CD8-positive, alpha-beta memory T cell (primary cell): ENCODE measurements at regions not wholly inside any gene's neighbourhood (a gene's known extent, or its start where the extent isn't known, plus 50 kb on each side); places are given as distances from the start of the nearest gene placed in this dataset.

Source experiments
- CTCF ChIA-PET: fragments of 350-600 bp; sonication (Branson Sonifier 250); formaldehyde crosslinking; loops from one replicate; lab custom pipeline; 2021; ENCODE audit warnings: antibody characterized with exemption; lab: Charles Lee
- POLR2A ChIA-PET: fragments of 350-600 bp; sonication (Branson Sonifier 250); formaldehyde crosslinking; loops from one replicate; lab custom pipeline; 2021; ENCODE audit warnings: antibody characterized with exemption; lab: Charles Lee
- DNase-seq, 5 donors: peaks; one replicate each; pipeline versions ENCODE4 v3.0.0 to v3.0.0-alpha.2; 2020 to 2022; ENCODE audit warnings: mixed read lengths in 1 of 5
- H3K27ac ChIP-seq: one replicate; pipeline ENCODE4 v1.7.0; 2013; ENCODE audit warnings: low read depth, mild to moderate bottlenecking, low read length, moderate library complexity
- H3K27me3 ChIP-seq: 2 replicates; pipeline ENCODE4 v1.7.0; 2013; ENCODE audit warnings: low read length, mild to moderate bottlenecking; ENCODE audit not compliant: insufficient read depth, poor library complexity, severe bottlenecking
- H3K36me3 ChIP-seq: 2 replicates; pipeline ENCODE4 v1.7.0; 2013; ENCODE audit warnings: mild to moderate bottlenecking, low read length, moderate library complexity; ENCODE audit not compliant: insufficient read depth
- H3K4me1 ChIP-seq: 2 replicates; pipeline ENCODE4 v1.7.0; 2013; ENCODE audit warnings: mild to moderate bottlenecking, low read length, moderate library complexity; ENCODE audit not compliant: insufficient read depth
- H3K4me3 ChIP-seq: 2 replicates; pipeline ENCODE4 v1.7.0; 2013; ENCODE audit warnings: mild to moderate bottlenecking, low read length
- H3K9me3 ChIP-seq: 2 replicates; pipeline ENCODE4 v1.7.0; 2013; ENCODE audit warnings: mild to moderate bottlenecking, low read length
- H3K27ac Mint-ChIP-seq, 8 donors: one replicate each; pipeline ENCODE4 v1.8.0; 2020 to 2021; ENCODE audit warnings: mixed read lengths in 8 of 8, mild to moderate bottlenecking in 6 of 8, inconsistent platforms in 3 of 8, moderate library complexity in 3 of 8
- H3K27me3 Mint-ChIP-seq, 2 donors: one replicate each; pipeline ENCODE4 v1.8.0; 2020 to 2021; ENCODE audit warnings: mixed read lengths in 2 of 2, mild to moderate bottlenecking in 1 of 2, moderate library complexity in 1 of 2
- H3K36me3 Mint-ChIP-seq, 3 donors: one replicate each; pipeline ENCODE4 v1.8.0; 2020 to 2021; ENCODE audit warnings: mixed read lengths in 3 of 3, inconsistent platforms in 1 of 3, mild to moderate bottlenecking in 1 of 3
- H3K4me1 Mint-ChIP-seq, 3 donors: one replicate each; pipeline ENCODE4 v1.8.0; 2020 to 2021; ENCODE audit warnings: mixed read lengths in 3 of 3, inconsistent platforms in 1 of 3, mild to moderate bottlenecking in 1 of 3
- H3K4me3 Mint-ChIP-seq, 7 donors: one replicate each; pipeline ENCODE4 v1.8.0; 2020 to 2021; ENCODE audit warnings: mixed read lengths in 7 of 7, mild to moderate bottlenecking in 6 of 7, moderate library complexity in 4 of 7, inconsistent platforms in 2 of 7
- H3K9me3 Mint-ChIP-seq, 5 donors: one replicate each; pipeline ENCODE4 v1.8.0; 2020 to 2022; ENCODE audit warnings: mixed read lengths in 5 of 5, mild to moderate bottlenecking in 3 of 5, moderate library complexity in 2 of 5, inconsistent platforms in 1 of 5

- peak overlapping the region in 1 of 8 donors; percentile 36 for H3K27ac Mint-ChIP-seq
- Histone ChIP-seq H3K9me3 (no peaks in the 10 kb centered on the region), H3K27me3 (no peaks in the 10 kb centered on the region), H3K4me1 (peaks cover 10% of the 10 kb centered on the region), H3K36me3 (no peaks in the 10 kb centered on the region), H3K4me3 (no peak overlapping the region), H3K27ac (no peak overlapping the region)
- H3K27me3 Mint-ChIP-seq: peaks cover 0 to 4% of the 10 kb centered on the region in 2 donors
- no peak for DNase-seq
- no peak overlapping the region for H3K4me3 Mint-ChIP-seq
- POLR2A ChIA-PET: no interaction called here
- peaks cover 0 to 7% (median 5%) of the 10 kb centered on the region in 5 donors for H3K9me3 Mint-ChIP-seq
- peaks cover 13 to 24% (median 21%) of the 10 kb centered on the region in 3 donors for H3K4me1 Mint-ChIP-seq
- CTCF ChIA-PET: no interaction called here
- peaks cover 0 to 6% (median 1%) of the 10 kb centered on the region in 3 donors for H3K36me3 Mint-ChIP-seq
Measured at GRCh38 chr15:31457161-31457560, 130.5 kb downstream of the KLF13 start.

- no peak overlapping the region for H3K4me3 Mint-ChIP-seq
- H3K4me1 Mint-ChIP-seq: peaks cover 13 to 24% (median 21%) of the 10 kb centered on the region in 3 donors
- POLR2A ChIA-PET: no interaction called here
Measured at GRCh38 chr15:31457631-31458526, 131.2 kb downstream of the KLF13 start.

GRCh38 chr15:31458596-31459399, 132.2 kb downstream of the KLF13 start:
- POLR2A ChIA-PET: interaction anchor here (0.6 kb wide), 1 partner anchor 37 kb away, joined by 5 read pairs; no protein-coding TSS in a partner anchor

More at GRCh38 chr15:31457631-31458526, 131.2 kb downstream of the KLF13 start:
- peaks cover 0 to 7% (median 5%) of the 10 kb centered on the region in 5 donors for H3K9me3 Mint-ChIP-seq
- Histone ChIP-seq H3K9me3 (no peaks in the 10 kb centered on the region), H3K4me3 (no peak overlapping the region), H3K4me1 (peaks cover 10% of the 10 kb centered on the region), H3K36me3 (no peaks in the 10 kb centered on the region), H3K27me3 (no peaks in the 10 kb centered on the region), H3K27ac (no peak overlapping the region)
- CTCF ChIA-PET: interaction anchor here (0.6 to 1.4 kb wide), 4 partner anchors 16 to 359 kb away, joined by 3 read pairs; no protein-coding TSS in a partner anchor
- peak overlapping the region in 1 of 8 donors; percentile 36 for H3K27ac Mint-ChIP-seq
- H3K36me3 Mint-ChIP-seq: peaks cover 0 to 6% (median 1%) of the 10 kb centered on the region in 3 donors
- no peak for DNase-seq
- peaks cover 0 to 4% of the 10 kb centered on the region in 2 donors for H3K27me3 Mint-ChIP-seq

GRCh38 chr15:31459400-31459748, 132.7 kb downstream of the KLF13 start:
- Histone ChIP-seq H3K27ac (no peak overlapping the region), H3K4me1 (peaks cover 10% of the 10 kb centered on the region), H3K27me3 (no peaks in the 10 kb centered on the region), H3K9me3 (no peaks in the 10 kb centered on the region), H3K36me3 (no peaks in the 10 kb centered on the region), H3K4me3 (no peak overlapping the region)
- Mint-ChIP-seq H3K27me3 (peaks cover 0 to 4% of the 10 kb centered on the region in 2 donors), H3K36me3 (peaks cover 0 to 6% (median 1%) of the 10 kb centered on the region in 3 donors), H3K4me3 (no peak overlapping the region), H3K9me3 (peaks cover 0 to 7% (median 5%) of the 10 kb centered on the region in 5 donors), H3K4me1 (peaks cover 13 to 24% (median 21%) of the 10 kb centered on the region in 3 donors), H3K27ac (peak overlapping the region in 2 of 8 donors; percentile 4 to 47)
- DNase-seq: no peak
- CTCF ChIA-PET: interaction anchor here (1.3 to 1.4 kb wide), 2 partner anchors 18 to 259 kb away, joined by 3 read pairs; no protein-coding TSS in a partner anchor
- POLR2A ChIA-PET: interaction anchor here (0.6 to 0.7 kb wide), 2 partner anchors 17 to 36 kb away, joined by 3 to 5 read pairs; no protein-coding TSS in a partner anchor

More at GRCh38 chr15:31458596-31459399, 132.2 kb downstream of the KLF13 start:
- no peaks in the 10 kb centered on the region for H3K9me3 ChIP-seq
- Mint-ChIP-seq H3K27ac (peak overlapping the region in 5 of 8 donors; percentile 22 to 62 (median 47)), H3K4me3 (no peak overlapping the region), H3K4me1 (peaks cover 13 to 24% (median 21%) of the 10 kb centered on the region in 3 donors), H3K27me3 (peaks cover 0 to 4% of the 10 kb centered on the region in 2 donors), H3K9me3 (peaks cover 0 to 7% (median 5%) of the 10 kb centered on the region in 5 donors), H3K36me3 (peaks cover 0 to 6% (median 1%) of the 10 kb centered on the region in 3 donors)
- no peak for DNase-seq
- H3K4me3 ChIP-seq: no peak overlapping the region
- peaks cover 10% of the 10 kb centered on the region for H3K4me1 ChIP-seq
- H3K27ac ChIP-seq: no peak overlapping the region
- H3K36me3 ChIP-seq: no peaks in the 10 kb centered on the region
- H3K27me3 ChIP-seq: no peaks in the 10 kb centered on the region
- CTCF ChIA-PET: interaction anchor here (1.0 to 1.4 kb wide), 3 partner anchors 17 to 259 kb away, joined by 3 read pairs; no protein-coding TSS in a partner anchor

GRCh38 chr15:31461375-31461774, 134.7 kb downstream of the KLF13 start:
- H3K27me3 ChIP-seq: no peaks in the 10 kb centered on the region
- Mint-ChIP-seq H3K4me1 (peaks cover 9 to 22% (median 15%) of the 10 kb centered on the region in 3 donors), H3K4me3 (no peak overlapping the region), H3K36me3 (no peaks in the 10 kb centered on the region), H3K27ac (no peak overlapping the region), H3K27me3 (peaks cover 0 to 4% of the 10 kb centered on the region in 2 donors), H3K9me3 (no peaks in the 10 kb centered on the region)
- no peaks in the 10 kb centered on the region for H3K36me3 ChIP-seq
- CTCF ChIA-PET: interaction anchor here (0.9 kb wide), 1 partner anchor 22 kb away, joined by 3 read pairs; no protein-coding TSS in a partner anchor
- DNase-seq: no peak
- no peaks in the 10 kb centered on the region for H3K9me3 ChIP-seq
- peaks cover 10% of the 10 kb centered on the region for H3K4me1 ChIP-seq
- POLR2A ChIA-PET: interaction anchor here (0.5 kb wide), 1 partner anchor 20 kb away, joined by 3 read pairs; no protein-coding TSS in a partner anchor
- H3K27ac ChIP-seq: no peak overlapping the region
- no peak overlapping the region for H3K4me3 ChIP-seq

GRCh38 chr15:31461911-31462480, 135.4 kb downstream of the KLF13 start:
- H3K27ac ChIP-seq: no peak overlapping the region
- no peak overlapping the region for H3K27ac Mint-ChIP-seq
- H3K4me3 ChIP-seq: no peak overlapping the region
- ChIA-PET POLR2A (interaction anchor here (0.5 kb wide), 1 partner anchor 21 kb away, joined by 3 read pairs; no protein-coding TSS in a partner anchor), CTCF (interaction anchor here (1.2 kb wide), 1 partner anchor 27 kb away, joined by 3 read pairs; no protein-coding TSS in a partner anchor)
- H3K27me3 ChIP-seq: no peaks in the 10 kb centered on the region
- H3K36me3 ChIP-seq: no peaks in the 10 kb centered on the region
- H3K27me3 Mint-ChIP-seq: peaks cover 0 to 4% of the 10 kb centered on the region in 2 donors
- H3K9me3 Mint-ChIP-seq: no peaks in the 10 kb centered on the region
- H3K4me3 Mint-ChIP-seq: no peak overlapping the region
- no peaks in the 10 kb centered on the region for H3K36me3 Mint-ChIP-seq
- peaks cover 9 to 25% (median 15%) of the 10 kb centered on the region in 3 donors for H3K4me1 Mint-ChIP-seq
- H3K9me3 ChIP-seq: no peaks in the 10 kb centered on the region
- no peak for DNase-seq
- peaks cover 10% of the 10 kb centered on the region for H3K4me1 ChIP-seq

- no peaks in the 10 kb centered on the region for H3K36me3 ChIP-seq
- H3K27me3 ChIP-seq: no peaks in the 10 kb centered on the region
- H3K9me3 ChIP-seq: no peaks in the 10 kb centered on the region
- no peak overlapping the region for H3K4me3 ChIP-seq
- H3K9me3 Mint-ChIP-seq: no peaks in the 10 kb centered on the region
- peaks cover 11 to 25% (median 12%) of the 10 kb centered on the region in 3 donors for H3K4me1 Mint-ChIP-seq
- H3K4me3 Mint-ChIP-seq: no peak overlapping the region
- no peak for DNase-seq
- H3K27ac ChIP-seq: no peak overlapping the region
- POLR2A ChIA-PET: interaction anchor here (1.0 kb wide), 1 partner anchor 9 kb away, joined by 3 read pairs; no protein-coding TSS in a partner anchor
- CTCF ChIA-PET: no interaction called here
- peaks cover 0 to 4% of the 10 kb centered on the region in 2 donors for H3K27me3 Mint-ChIP-seq
- no peaks in the 10 kb centered on the region for H3K36me3 Mint-ChIP-seq
- H3K4me1 ChIP-seq: peaks cover 10% of the 10 kb centered on the region
- peak overlapping the region in 1 of 8 donors; percentile 8 for H3K27ac Mint-ChIP-seq
Measured at GRCh38 chr15:31463521-31464102, 137.0 kb downstream of the KLF13 start.
